GM21447 (cell line): ENCODE measurements at regions not wholly inside any gene's neighbourhood (a gene's known extent, or its start where the extent isn't known, plus 50 kb on each side); places are given as distances from the start of the nearest gene placed in this dataset.
"Not testable (repeated sequence)": the region's sequence is repeated elsewhere in the genome, so short reads cannot be mapped to it uniquely, and the experiment has no call there.

ENCODE experiments used
- ATAC-seq: cut with Tn5 transposase; IDR thresholded peaks from one replicate; pipeline ENCODE4 v1.9.1; 2021; ENCODE audit not compliant: unreplicated experiment

DNA sequence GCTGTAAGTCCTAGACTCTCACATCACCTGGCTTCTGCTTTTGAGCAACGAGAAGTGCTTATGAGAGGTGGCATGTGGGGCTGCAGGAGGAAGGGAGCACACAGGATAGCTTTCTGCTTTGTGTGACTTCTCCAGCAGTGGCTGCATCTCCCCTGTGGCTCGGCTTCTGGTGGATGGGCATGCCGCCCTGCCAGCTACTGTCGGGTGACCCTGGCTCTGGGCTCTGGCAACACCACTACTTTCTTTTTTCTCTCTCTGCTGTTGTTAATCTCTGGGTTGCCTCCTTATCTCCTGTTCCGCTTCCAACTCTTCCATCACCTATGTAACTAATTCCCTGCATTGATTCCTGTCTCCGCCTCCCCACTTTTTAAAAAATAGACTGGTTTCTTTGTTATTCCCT is 209.1 kb upstream of the DAAM1 start:
- ATAC-seq: no peak

DNA sequence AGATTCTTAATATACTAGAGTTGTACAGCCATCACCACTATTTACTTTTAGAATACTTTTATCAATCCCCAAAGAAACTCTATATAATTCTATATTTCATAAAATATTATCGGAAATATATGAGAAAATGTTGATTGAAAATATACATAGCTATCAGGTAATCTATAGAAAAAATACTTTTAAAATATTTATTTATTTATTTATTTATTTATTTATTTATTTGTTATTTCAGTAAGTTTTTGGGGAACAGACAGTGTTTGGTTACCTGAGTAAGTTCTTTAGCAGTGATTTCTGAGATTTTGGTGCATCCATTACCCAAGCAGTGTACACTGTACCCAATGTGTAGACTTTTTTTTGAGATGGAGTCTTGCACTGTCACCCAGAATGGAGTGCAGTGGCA is 206.6 kb upstream of the DAAM1 start:
- no peak for ATAC-seq

DNA sequence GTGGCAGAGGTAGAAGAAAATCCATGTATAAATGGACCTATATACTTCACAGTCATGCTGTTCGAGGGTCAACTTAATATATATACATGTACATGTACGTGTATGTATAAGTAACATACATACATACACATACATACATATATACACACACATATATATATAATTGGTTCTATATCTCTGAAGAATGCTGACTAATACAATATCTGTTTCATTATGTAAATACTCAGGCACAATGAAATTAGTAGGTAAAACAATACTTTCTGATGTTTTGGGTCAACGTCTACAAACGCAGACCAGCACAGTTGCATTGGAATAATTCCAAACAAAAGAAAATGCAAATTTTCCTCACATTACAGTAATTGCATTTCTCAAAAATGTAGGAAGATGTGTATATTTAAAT is 202.7 kb upstream of the DAAM1 start:
- ATAC-seq: no peak

DNA sequence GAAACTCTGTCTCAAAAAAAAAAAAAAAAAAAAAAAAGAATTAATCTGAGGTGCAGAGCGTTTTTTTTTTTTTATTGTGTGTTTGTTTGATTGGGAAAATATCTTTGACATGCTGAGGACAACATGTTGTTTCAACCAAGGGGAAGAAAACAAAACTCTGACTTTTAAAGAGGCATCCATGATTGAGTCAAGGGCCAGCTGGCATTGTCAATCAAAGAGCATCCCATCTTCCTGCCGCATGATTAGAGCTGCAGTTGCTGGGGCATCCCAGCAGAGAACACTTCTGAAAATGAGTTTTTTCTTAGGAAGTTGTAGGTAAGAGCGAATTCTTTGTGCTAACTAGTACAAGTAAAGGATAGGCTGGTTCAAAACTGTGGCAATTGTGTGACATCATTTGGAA is 200.9 kb upstream of the DAAM1 start:
- ATAC-seq: no peak

DNA sequence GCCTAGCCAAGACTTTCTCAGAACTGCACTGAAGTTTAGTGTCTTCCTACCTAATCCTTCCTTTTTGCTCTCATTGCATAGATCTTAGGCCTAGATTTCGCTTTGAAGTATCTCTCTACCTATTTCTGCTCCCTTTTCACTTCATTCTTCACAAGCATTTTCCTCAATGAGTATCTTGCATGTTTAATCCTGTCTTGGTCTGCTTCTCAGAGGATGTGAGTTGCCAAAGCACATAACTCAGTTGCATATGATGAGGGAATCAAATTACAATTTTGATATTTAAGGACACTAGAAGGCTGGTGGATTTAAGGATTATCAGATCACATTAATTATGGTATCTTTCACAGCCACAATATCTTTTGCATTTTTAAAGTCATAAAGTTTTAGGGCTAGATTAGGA is 195.5 kb upstream of the DAAM1 start:
- ATAC-seq: no peak

DNA sequence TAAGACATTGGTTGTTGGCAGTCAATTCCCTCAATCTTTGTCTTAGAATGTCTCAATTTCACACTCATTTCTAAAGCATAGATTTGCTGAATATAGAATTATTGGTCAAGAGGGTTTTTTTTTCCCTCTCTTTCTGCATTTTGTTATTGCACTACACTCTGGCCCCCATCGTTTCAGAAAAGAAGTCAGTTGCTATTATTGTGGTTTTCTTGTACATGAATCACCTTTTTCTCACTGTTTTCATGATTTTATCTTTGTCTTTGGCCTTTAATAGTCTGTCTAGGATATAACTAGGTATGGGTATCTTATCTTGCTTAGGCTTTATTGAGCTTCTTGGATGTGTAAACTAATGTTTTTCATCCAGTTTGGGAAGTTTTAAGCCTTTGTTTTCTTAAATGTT is 194.3 kb upstream of the DAAM1 start:
- no peak for ATAC-seq

DNA sequence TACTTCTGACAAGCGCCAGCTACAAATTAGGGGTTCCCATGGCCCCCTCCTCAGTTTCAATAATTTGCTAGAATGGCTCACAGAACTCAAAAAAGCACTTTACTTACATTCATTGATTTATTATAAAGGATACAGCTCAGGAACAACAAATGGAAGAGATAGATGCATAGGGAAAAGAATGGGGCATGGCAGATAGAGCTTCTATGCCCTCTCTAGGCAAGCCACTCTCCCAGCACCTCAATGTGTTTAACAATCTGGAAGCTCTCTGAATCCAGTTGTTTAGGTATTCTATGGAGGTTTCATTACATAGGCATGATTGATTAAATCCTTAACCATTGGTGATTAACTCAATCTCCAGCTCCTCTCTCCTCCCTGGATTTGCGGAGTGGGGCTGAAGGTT is 184.5 kb upstream of the DAAM1 start:
- no peak for ATAC-seq

DNA sequence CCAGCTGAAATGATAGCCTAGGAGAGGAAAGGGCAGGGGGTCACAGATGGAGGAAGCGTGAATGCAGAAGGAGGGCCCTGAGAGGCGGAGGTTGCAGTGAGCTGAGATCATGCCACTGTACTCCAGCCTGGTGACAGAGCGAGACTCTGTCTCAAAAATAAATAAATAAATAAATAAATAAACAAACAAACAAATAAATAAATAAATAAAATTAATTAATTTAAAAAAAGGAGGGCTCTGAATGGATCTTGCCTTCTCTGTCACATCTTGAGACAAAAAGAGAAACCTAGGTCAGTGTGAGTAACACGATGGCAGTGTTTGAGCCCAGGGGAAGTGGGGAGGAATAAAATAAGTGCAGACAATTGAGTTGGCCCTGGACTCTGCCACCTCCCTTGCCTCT is 182.3 kb upstream of the DAAM1 start:
- not testable (repeated sequence) for ATAC-seq

DNA sequence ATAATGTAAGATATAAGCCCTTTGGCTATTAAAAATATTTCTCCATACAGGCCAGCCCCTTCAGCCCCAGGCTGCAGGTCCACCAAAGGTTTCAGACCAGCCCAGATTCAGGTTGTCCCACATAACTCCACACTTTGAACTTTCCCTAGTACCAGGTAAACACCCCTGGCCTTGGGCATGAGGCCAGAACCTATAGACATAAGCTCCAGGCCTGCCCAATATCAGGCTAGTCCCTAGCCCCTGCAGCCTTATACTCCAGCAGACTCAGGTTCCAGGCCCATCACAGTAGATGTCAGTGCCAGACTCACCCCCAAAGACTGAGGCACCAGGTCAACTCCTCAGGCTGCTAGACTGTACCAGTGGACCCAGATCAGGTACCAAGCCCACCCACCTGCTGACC is 178.5 kb upstream of the DAAM1 start:
- no peak for ATAC-seq

DNA sequence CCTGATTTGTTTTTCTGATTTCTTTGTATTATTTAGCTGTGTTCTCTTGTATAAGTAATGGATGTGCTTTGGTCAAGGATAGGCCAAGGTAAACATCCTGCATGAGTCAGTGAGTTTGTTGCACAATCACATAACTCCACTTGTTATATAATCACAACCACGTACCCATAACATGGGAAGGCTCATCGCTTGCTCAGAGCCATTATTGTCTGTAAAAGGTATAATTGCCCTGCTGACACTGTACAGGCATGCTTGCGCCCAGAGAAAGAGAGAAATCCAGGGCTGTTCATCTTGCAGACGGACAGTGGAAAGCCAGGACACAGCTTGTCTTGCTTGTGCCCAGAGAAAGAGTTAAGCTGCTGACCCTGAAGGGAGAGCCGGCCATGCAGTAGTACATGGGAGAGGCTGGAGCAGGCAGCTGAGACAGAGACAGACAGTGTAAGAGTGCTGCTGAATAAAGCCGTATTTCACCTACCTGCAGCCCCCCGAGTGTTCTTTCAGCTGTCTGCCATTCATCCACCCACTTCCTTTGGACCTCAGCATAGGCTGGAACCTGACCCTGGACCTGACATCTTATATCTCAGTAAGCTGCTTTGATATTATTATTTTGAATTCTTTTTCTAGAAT is 174.7 kb upstream of the DAAM1 start:
- ATAC-seq: no peak

DNA sequence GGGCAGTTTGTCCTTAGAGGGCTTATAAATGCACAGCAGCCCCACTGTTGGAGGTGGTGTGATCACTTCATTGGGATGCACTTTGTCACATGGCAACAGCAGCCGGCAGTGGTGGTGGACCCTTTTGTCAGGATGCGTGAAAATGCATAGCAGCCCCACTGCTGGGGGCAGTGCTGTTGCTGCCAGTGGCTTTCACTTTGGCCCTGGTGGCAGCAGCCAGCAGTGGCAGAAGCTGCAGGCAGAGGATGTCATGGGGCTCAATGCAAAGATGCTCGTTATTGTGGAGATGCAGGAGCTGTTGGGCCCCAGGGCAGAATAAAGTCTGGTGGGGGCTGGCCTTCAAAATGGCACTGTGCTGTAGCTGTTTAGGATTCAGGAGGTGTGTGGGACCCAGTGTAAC is 173.0 kb upstream of the DAAM1 start:
- ATAC-seq: no peak

DNA sequence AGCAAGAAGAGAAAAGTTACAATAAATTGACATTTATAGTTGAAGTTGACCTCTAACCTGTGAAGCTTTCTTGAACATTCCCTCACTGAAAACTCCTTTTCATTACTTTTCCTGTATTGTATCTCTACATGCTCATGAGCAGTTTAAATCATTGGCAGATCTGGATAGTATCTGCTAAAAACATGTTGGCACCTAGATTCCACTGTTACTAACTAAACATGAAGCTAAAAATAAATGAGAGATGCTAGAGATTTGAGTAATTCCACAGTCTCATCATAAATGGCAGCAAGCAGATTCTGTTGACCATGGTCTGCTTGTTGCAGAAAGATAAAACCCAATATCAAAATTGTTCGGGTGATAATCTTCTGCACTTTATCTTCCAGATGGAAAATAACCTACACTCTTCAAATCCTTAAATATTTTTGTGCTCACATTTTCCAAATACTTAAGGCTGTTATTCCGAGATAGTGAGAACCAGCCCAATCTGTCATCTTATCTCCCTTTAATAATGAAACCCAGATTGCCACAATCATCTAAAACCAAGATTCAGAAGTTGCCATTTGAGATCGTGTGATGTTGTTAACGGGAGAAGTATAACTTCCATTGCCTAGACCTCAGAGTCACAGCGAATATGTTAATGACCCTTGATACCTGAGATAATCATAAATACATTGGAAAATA is 171.0 kb upstream of the DAAM1 start:
- no peak for ATAC-seq

DNA sequence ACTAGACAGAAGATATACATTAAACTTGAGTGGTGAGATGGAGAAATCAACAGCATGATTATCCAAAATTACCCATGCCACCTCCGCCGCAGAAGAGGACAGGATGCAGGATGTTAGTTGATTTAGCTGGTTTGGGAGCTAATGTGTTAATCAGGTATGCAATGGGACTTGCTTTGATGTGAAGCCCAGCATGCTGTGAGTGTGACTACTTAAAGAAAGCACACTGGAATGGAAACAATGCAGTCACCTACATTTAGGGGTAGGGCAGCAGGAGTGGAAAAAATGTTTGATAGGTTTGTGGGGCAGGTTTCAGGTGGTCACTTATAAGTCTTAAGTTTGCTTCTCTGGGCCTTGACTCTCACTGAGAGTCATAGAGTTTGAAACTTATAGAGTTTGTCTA is 170.0 kb upstream of the DAAM1 start:
- ATAC-seq: no peak

DNA sequence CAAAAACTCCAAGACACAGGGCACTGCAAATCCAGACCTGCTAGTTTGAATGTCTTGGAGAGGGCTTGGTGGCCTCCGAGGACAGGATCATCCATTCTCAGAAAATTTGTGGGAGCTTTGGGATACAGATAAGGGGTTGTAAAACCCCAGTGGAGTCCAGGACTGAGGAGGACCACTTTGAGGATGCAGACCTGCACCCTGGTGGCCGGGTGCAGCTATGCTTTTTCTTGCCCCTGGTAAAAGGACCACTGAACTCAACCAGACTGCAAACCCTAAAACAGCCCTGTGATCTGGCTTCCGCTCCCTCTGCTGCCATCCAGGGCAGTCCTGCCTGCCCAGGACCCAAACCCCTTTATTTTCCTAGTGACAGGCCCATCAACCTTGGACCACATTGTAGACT is 169.5 kb upstream of the DAAM1 start:
- no peak for ATAC-seq

DNA sequence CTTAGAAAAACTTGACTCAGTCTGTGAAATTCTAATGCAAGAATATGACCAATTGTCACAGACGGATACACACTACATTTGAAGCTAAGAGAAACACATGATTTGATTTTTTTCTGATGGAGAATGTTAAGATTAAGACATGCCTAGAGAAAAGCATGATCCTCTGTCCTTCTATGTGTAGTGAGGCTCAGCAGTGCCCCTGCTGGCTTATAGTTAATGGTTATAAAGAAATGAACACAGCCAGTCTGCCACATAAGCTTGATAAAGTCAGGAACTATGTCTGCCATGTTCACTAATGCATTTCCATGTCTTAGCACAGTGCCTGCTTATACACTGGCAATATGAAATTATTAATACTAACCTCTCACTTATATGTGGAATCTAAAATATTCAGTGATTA is 168.1 kb upstream of the DAAM1 start:
- no peak for ATAC-seq

DNA sequence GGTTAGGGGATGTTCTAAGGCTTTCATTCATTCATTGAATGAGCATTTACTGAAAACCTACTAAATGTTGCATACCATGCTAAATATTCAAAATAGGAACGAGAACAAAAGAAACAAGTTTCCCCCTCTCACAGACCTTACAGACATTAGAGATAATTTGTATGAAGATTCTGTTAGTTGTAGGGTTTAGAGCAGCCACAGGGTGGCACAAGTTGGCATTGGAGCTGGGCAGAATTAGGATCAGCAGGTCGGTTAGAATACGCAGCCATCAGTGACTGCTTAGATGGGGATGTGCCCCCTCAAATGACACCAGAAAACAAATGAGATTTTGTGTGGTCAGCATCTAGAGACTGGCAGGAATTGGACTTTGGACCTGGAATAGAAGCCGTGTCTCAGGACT is 166.3 kb upstream of the DAAM1 start:
- ATAC-seq: no peak

DNA sequence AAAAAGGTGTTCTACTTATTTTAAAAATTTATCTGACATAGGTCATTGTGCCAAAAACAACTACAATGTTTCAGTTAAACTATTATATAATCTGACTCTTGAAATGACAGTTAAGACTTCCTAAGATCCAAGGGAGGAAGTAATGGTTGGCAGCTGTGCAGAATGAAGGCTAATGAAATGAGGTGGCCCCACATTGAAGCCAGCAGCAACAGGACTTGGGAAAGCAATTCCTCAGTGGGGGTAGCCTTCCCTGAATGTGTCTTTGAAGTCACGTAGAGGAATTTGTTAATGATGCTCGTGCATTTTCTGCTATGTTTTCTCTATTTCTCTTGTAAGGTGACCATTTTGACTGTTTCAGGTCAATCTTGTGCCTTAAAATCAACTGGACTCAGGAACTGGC is 162.4 kb upstream of the DAAM1 start:
- ATAC-seq: no peak

DNA sequence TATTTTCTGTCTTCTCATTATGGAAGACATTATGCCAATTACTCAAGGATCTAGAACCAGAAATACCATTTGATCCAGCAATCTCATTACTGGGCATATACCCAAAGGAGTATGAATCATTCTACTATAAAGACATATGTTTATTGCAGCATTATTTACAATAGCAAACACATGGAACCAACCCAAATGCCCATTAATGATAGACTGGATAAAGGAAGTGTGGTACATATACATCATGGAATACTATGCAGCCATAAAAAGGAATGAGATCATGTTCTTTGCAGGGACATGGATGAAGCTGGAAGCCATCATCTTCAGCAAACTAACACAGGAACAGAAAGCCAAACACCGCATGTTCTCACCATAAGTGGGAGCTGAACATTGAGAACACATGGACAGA is 161.8 kb upstream of the DAAM1 start:
- ATAC-seq: not testable (repeated sequence)

DNA sequence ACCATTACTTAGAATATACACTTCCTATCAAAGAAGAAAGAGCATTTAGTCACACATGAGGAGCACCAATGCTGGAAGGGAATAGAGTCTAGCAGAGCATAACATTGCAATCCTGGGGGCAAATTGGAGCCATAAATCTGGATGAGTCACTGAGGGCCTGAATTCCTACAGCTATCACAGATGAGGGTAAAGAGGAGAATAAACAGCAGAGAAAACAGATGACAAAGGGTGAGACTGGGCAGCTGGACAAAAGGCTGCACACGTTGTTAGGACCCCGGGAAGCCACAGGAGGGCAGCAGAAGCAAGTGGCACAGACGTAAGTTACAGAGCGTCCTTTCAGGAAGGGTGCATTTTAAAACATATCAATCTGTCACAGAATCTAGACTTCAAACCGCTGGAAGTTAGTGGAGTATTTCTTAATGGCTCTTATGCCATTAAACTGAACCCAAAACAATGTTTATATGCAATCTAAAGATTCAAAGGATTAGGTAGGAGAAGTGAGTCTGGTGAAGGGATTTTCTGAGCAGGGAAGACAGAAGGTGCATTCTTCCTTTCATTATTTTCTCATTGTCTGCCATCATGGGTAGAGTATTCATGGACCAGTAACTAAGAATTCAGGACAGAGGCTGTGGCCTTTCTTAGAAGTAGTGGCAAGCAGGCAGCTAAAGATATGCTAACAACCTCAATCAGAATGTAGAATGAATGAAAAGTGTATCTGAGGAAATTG is 159.8 kb upstream of the DAAM1 start:
- ATAC-seq: no peak

DNA sequence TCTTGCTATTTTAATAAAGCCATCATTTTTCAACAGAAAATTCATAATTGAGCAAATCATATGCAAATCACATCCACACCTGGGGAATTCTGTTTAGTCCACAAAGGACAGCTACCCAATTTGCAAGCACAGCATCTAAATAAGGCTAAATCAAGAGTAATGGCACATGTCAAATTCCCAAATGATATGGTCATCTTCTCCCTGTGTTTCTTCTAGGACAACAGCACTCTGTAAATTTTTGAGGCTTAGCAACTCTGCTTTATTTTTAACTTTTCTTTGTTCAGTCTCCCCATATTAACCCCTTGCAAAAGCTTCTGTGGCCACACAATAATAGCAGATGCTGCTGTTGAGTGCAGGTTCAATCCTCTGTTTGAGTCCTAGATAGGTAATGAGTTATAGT is 155.6 kb upstream of the DAAM1 start:
- no peak for ATAC-seq

DNA sequence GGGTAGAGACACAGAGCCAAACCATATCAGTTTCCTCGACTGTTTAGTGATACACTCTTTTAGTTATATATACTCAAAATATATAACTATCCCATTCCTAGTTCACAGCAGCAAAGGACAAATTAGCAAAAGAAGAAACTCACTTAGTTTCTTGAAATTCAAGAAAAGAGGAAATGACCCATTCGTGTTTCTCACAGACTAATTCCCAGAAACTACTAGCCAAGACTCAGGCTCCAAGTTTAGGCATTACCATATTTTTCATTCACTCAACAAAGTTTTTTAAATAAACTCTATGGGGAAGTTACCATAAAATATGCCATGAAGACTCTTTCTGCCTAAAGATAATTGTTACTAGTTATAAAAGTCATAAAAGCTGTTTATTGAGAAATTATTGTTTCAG is 152.3 kb upstream of the DAAM1 start:
- ATAC-seq: no peak

DNA sequence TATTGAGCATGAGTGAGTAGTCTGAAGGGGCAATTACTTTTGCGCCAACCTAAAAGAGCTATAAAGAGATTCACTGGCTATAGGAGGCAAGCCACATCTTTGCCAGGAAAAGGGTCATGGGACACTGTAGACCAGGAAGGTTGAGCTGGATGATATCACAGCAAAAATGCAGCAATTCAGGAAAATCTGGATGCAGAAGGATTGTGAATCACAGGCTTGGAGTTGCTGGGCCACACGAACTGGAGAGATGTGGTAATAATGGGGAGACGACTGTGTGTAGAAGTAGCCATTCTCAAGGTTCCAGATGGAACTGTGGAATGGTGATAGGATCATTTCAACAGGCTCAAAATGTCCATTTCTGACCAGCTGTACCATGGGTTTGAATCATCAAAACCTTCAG is 151.4 kb upstream of the DAAM1 start:
- ATAC-seq: no peak

DNA sequence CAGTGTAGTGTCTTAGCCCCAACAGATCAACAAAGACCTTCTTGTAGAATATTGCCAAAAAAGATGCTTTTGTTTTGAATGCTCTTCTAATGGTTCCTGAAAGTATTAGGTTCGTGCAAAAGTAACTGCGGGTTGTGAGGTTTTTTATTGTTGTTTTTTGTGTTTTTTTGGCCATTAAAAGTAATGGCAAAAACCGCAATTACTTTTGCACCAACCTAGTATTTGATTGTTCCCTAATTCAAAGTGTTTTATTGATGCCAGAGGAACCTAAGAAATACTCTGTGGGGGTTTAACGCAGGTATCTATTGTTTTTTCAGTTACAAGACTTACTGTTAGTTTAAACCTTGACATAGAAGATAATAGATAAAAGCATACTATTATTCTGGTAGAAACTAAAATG is 150.8 kb upstream of the DAAM1 start:
- ATAC-seq: no peak
